ENCODE measurements at regions not wholly inside any gene's neighbourhood (a gene's known extent, or its start where the extent isn't known, plus 50 kb on each side); places are given as distances from the start of the nearest gene placed in this dataset.

DNA sequence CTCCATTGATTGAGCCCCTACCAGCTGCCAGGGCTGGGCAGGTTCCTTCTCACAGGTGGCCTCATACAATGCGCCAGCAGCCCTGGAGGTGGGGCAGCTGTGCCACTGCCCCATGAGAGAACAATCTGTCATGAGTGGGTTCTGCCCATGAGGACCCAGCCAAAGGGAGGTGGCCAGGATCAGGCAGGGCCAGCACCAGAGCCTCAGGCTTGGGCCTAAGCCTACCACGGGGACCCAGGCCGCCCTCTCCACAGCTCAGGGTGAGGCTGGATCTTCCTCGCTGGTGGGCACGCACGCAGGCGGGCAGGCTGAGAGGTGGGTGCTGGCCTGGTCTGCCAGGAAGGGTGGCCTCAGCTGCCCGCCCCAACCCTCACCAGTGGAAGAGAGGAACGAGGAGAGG is 110.7 kb downstream of the KIF26A start:
- Histone ChIP-seq H3K36me3 (ENCODE audit: insufficient read depth, low read length, poor library complexity, severe bottlenecking) (no peaks in the 10 kb centered on the region), H3K27me3 (replicated peaks; ENCODE audit: insufficient read depth, low read depth, low read length, poor library complexity) (no peaks in the 10 kb centered on the region), H3K4me3 (ENCODE audit: low read depth, low read length, poor library complexity, severe bottlenecking) (no peak overlapping the region), H3K9me3 (ENCODE audit: low read depth, low read length, poor library complexity, severe bottlenecking) (no peaks in the 10 kb centered on the region), H3K27ac (ENCODE audit: low read depth, low read length, poor library complexity, severe bottlenecking) (no peak overlapping the region), H3K4me1 (ENCODE audit: insufficient read depth, low read length, poor library complexity, severe bottlenecking) (no peaks in the 10 kb centered on the region)
- ChIA-PET CTCF (no interaction called here), POLR2A (ENCODE audit: low non-redundant PET) (no interaction called here)
- DNase-seq (ENCODE audit: low spot score) = no peak
- no TSS peak for BruUV-seq (replicated peaks)
- intact Hi-C loops (cut with micrococcal nuclease; ENCODE audit: unreplicated experiment) = no loop called here
- TF ChIP-seq, protein P1, sequence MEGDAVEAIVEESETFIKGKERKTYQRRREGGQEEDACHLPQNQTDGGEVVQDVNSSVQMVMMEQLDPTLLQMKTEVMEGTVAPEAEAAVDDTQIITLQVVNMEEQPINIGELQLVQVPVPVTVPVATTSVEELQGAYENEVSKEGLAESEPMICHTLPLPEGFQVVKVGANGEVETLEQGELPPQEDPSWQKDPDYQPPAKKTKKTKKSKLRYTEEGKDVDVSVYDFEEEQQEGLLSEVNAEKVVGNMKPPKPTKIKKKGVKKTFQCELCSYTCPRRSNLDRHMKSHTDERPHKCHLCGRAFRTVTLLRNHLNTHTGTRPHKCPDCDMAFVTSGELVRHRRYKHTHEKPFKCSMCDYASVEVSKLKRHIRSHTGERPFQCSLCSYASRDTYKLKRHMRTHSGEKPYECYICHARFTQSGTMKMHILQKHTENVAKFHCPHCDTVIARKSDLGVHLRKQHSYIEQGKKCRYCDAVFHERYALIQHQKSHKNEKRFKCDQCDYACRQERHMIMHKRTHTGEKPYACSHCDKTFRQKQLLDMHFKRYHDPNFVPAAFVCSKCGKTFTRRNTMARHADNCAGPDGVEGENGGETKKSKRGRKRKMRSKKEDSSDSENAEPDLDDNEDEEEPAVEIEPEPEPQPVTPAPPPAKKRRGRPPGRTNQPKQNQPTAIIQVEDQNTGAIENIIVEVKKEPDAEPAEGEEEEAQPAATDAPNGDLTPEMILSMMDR (conservative IDR thresholded peaks at IDR 0.05; ENCODE audit: low read depth, low read length) = no peak

DNA sequence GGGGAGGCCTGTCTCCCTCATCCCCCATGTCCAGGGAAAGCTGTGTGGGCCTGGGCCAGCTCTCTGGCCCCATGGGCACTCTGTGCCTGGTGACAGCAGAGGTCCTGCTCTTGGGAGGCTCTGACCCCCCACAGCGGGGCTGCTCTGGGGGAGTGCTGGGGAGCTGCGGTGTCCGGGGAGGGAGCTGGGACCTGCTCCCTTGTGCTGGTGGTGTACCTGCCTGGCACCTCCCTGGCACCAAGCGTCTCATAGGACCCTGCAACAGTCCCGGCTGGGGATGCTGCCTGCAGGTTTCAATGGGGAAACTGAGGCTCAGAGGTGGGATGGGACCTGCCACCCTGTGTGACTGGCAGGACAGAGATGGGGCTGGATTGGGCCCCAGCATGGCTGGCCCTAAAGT is 111.3 kb downstream of the KIF26A start:
- no TSS peak for BruUV-seq (replicated peaks)

DNA sequence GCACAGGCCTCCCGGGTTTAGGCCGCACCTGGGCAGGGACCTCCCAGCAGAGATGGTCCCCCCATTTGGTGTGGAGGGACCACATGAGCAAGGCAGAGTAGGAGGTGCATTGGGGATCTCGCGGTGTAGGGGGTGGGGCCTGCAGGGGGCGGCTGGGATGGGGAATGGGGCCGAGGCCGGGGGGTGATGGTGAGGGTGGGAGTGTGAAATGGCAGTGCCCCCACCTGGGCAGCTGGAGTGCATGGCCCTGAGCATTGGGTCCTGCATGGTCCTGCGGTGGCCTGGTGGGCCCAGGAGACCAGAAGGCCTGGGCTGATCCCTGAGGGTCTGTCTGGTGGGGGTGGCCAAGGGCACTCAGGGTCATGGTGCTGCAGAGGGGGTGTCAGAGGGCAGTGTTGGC is 111.8 kb downstream of the KIF26A start:
- H3K4me3 ChIP-seq (ENCODE audit: low read depth, low read length, poor library complexity, severe bottlenecking) = no peak overlapping the region
- DNase-seq (ENCODE audit: low spot score) = no peak
- H3K9me3 ChIP-seq (ENCODE audit: low read depth, low read length, poor library complexity, severe bottlenecking) = no peaks in the 10 kb centered on the region
- no peaks in the 10 kb centered on the region for H3K27me3 ChIP-seq (replicated peaks; ENCODE audit: insufficient read depth, low read depth, low read length, poor library complexity)
- H3K36me3 ChIP-seq (ENCODE audit: insufficient read depth, low read length, poor library complexity, severe bottlenecking) = no peaks in the 10 kb centered on the region
- no peak for TF ChIP-seq EZH2 (IDR thresholded peaks at IDR 0.05; ENCODE audit: borderline replicate concordance, low read depth, low read length, poor library complexity, severe bottlenecking)
- TF ChIP-seq, protein P1 (conservative IDR thresholded peaks at IDR 0.05; ENCODE audit: low read depth, low read length) = no peak
- ChIA-PET CTCF (no interaction called here), POLR2A (ENCODE audit: low non-redundant PET) (no interaction called here)
- H3K27ac ChIP-seq (ENCODE audit: low read depth, low read length, poor library complexity, severe bottlenecking) = no peak overlapping the region
- BruUV-seq (replicated peaks) = no TSS peak
- intact Hi-C loops (cut with micrococcal nuclease; ENCODE audit: unreplicated experiment) = no loop called here
- no peaks in the 10 kb centered on the region for H3K4me1 ChIP-seq (ENCODE audit: insufficient read depth, low read length, poor library complexity, severe bottlenecking)

More for the DNA sequence above, 111.3 kb downstream of the KIF26A start:
- TF ChIP-seq, protein P1 (conservative IDR thresholded peaks at IDR 0.05; ENCODE audit: low read depth, low read length) = no peak
- no peak for TF ChIP-seq EZH2 (IDR thresholded peaks at IDR 0.05; ENCODE audit: borderline replicate concordance, low read depth, low read length, poor library complexity, severe bottlenecking)
- DNase-seq (ENCODE audit: low spot score) = no peak
- CTCF ChIA-PET = no interaction called here
- Histone ChIP-seq H3K9me3 (ENCODE audit: low read depth, low read length, poor library complexity, severe bottlenecking) (no peaks in the 10 kb centered on the region), H3K4me3 (ENCODE audit: low read depth, low read length, poor library complexity, severe bottlenecking) (no peak overlapping the region), H3K27me3 (replicated peaks; ENCODE audit: insufficient read depth, low read depth, low read length, poor library complexity) (no peaks in the 10 kb centered on the region), H3K36me3 (ENCODE audit: insufficient read depth, low read length, poor library complexity, severe bottlenecking) (no peaks in the 10 kb centered on the region), H3K27ac (ENCODE audit: low read depth, low read length, poor library complexity, severe bottlenecking) (no peak overlapping the region), H3K4me1 (ENCODE audit: insufficient read depth, low read length, poor library complexity, severe bottlenecking) (no peaks in the 10 kb centered on the region)
- intact Hi-C loops (cut with micrococcal nuclease; ENCODE audit: unreplicated experiment) = no loop called here
- POLR2A ChIA-PET (ENCODE audit: low non-redundant PET) = no interaction called here
